Right lobe of liver (tissue), 4 donors: ENCODE measurements at regions not wholly inside any gene's neighbourhood (a gene's known extent, or its start where the extent isn't known, plus 50 kb on each side); places are given as distances from the start of the nearest gene placed in this dataset.

Source experiments
- CTCF ChIP-seq, 4 donors: fragments of 200-600 bp in 3 of 4; fragments of 450-650 bp in 1 of 4; IDR thresholded peaks; one replicate each; pipeline versions ENCODE4 v1.5.1 to v1.8.0; 2016 to 2022; ENCODE audit warnings: antibody characterized with exemption in 4 of 4, mild to moderate bottlenecking in 2 of 4
- POLR2A ChIP-seq: fragments of 450-650 bp; IDR thresholded peaks from one replicate; pipeline ENCODE4 v1.6.1; 2017; ENCODE audit warnings: antibody characterized with exemption, mild to moderate bottlenecking
- donor health status: DM: no; HTN: no; CAD: no.
- donor health status: DM: no; HTN: no; CAD: no.
- donor health status: DM: no; HTN: yes; CAD: no.

- TF ChIP-seq CTCF (IDR thresholded peaks at IDR 0.05) (no peak), POLR2A (no peak)
These were observed 54.8 kb upstream of the ID3 start for GRCh38 chr1:23614032-23614660.
